Mesendoderm (in vitro differentiated cells): ENCODE measurements at regions not wholly inside any gene's neighbourhood (a gene's known extent, or its start where the extent isn't known, plus 50 kb on each side); places are given as distances from the start of the nearest gene placed in this dataset.

Source experiments
- DNase-seq: peaks from one replicate; pipeline ENCODE4 v3.0.0; 2013
- H2AK5ac ChIP-seq: 2 replicates; pipeline ENCODE4 v1.6.1; 2013; ENCODE audit warnings: low read length, inconsistent platforms
- H2BK120ac ChIP-seq: 2 replicates; pipeline ENCODE4 v1.6.1; 2013; ENCODE audit warnings: low read depth, mild to moderate bottlenecking, low read length, moderate library complexity, mixed read lengths
- H2BK15ac ChIP-seq: replicated peaks from 2 replicates; pipeline ENCODE4 v1.6.1; 2013; ENCODE audit warnings: low read depth, mild to moderate bottlenecking, moderate library complexity
- H2BK5ac ChIP-seq: 2 replicates; pipeline ENCODE4 v1.6.1; 2013; ENCODE audit warnings: low read length, inconsistent platforms
- H3K18ac ChIP-seq: 2 replicates; pipeline ENCODE4 v1.6.1; 2013; ENCODE audit warnings: mild to moderate bottlenecking, low read length, mixed read lengths
- H3K23ac ChIP-seq: one replicate; pipeline ENCODE4 v1.6.1; 2013; ENCODE audit warnings: low read length
- H3K27ac ChIP-seq: 2 replicates; pipeline ENCODE4 v1.5.1; 2013; ENCODE audit warnings: low read depth, mild to moderate bottlenecking, inconsistent platforms, low read length, moderate library complexity
- H3K27me3 ChIP-seq: 2 replicates; pipeline ENCODE4 v1.6.1; 2013; ENCODE audit warnings: low read length, control low read depth, mild to moderate bottlenecking, inconsistent platforms; ENCODE audit not compliant: insufficient read depth, poor library complexity
- H3K36me3 ChIP-seq: 2 replicates; pipeline ENCODE4 v1.6.1; 2013; ENCODE audit warnings: low read length, inconsistent platforms; ENCODE audit not compliant: control insufficient read depth, insufficient read depth
- H3K4ac ChIP-seq: one replicate; pipeline ENCODE4 v1.6.1; 2013; ENCODE audit warnings: low read depth, mild to moderate bottlenecking, low read length, moderate library complexity
- H3K4me1 ChIP-seq: 2 replicates; pipeline ENCODE4 v1.6.1; 2013; ENCODE audit warnings: low read depth, low read length, inconsistent platforms; ENCODE audit not compliant: control insufficient read depth
- H3K4me2 ChIP-seq: 2 replicates; pipeline ENCODE4 v1.6.1; 2013; ENCODE audit warnings: low read length
- H3K4me3 ChIP-seq: 2 replicates; pipeline ENCODE4 v1.5.1; 2013; ENCODE audit warnings: mild to moderate bottlenecking, low read length
- H3K56ac ChIP-seq: one replicate; pipeline ENCODE4 v1.6.1; 2013; ENCODE audit warnings: low read length
- H3K79me1 ChIP-seq: 2 replicates; pipeline ENCODE4 v1.6.1; 2013; ENCODE audit warnings: low read length, inconsistent platforms
- H3K79me2 ChIP-seq: 2 replicates; pipeline ENCODE4 v1.6.1; 2013; ENCODE audit warnings: mild to moderate bottlenecking, low read length; ENCODE audit not compliant: control insufficient read depth, insufficient read depth
- H3K9ac ChIP-seq: 2 replicates; pipeline ENCODE4 v1.6.1; 2013; ENCODE audit warnings: low read length, inconsistent platforms
- H4K5ac ChIP-seq: one replicate; pipeline ENCODE4 v1.6.1; 2013; ENCODE audit warnings: low read length
- H4K8ac ChIP-seq: one replicate; pipeline ENCODE4 v1.6.1; 2013; ENCODE audit warnings: low read depth, mild to moderate bottlenecking, control low read depth, low read length, moderate library complexity
- WGBS: extraction: QIAGEN DNeasy Blood & Tissue Kit; methylation state at CpG from one replicate; pipeline ENCODE4 v1.1.7; 2013; ENCODE audit warnings: low lambda C conversion rate, missing lambda C conversion rate; ENCODE audit not compliant: insufficient coverage; ENCODE audit errors: extremely low coverage; 5-methylcytosine and 5-hydroxymethylcytosine counted together

DNA sequence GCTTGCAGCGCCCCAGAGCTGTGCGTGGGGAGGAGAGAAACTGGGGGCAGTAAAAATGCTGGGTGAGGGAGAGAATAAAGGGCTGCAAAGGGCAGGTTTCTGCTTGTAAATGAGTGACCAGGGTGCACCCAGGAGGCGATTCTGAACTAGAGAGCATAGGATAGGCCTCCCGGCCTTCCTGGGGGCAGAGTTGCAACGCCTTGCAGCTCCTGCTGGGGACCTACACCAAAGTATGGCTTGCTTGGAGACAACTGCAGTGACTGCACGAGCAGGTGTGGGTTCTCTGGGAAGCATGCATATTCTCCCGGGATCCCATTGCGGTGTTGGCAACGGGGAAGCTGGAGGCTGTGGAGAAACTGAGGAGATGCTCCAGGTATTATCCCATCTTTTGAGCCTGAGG, 111.6 kb upstream of the SPACA1 start:
- Histone ChIP-seq H3K56ac (no peak overlapping the region), H4K8ac (no peak overlapping the region), H3K4me3 (no peak overlapping the region), H3K27me3 (no peaks in the 10 kb centered on the region), H2AK5ac (no peak overlapping the region), H3K4me2 (no peak overlapping the region), H3K79me1 (no peaks in the 10 kb centered on the region), H3K23ac (no peak overlapping the region), H3K4me1 (peaks cover 2% of the 10 kb centered on the region), H4K5ac (no peak overlapping the region), H2BK15ac (no peak overlapping the region), H3K79me2 (no peaks in the 10 kb centered on the region), H2BK120ac (no peak overlapping the region), H2BK5ac (no peak overlapping the region), H3K4ac (no peak overlapping the region), H3K36me3 (no peaks in the 10 kb centered on the region), H3K9ac (no peak overlapping the region), H3K27ac (no peak overlapping the region), H3K18ac (no peak overlapping the region)
- DNase-seq, result no peak
- WGBS, result no CpG with 5 or more reads among the region's 9 CpGs

DNA sequence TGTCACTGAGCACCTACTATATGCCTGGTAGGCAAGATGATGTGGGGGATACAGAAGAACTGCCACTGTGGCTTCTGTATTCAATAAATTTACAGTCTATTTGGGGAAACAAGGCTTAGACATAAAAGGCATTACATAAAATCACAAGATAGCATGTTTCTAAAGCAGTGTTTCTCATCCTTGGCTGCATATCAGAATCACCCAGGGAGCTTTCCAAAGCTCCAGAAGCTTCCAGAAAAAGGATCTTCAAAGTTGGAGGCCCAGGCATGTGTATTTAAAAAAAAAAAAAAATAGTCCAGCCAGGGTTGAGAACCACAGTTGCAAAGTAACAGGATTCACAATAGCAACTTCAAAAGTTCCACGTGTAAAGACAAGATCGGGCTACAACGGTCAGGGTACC, 112.4 kb upstream of the SPACA1 start:
- Histone ChIP-seq H2BK15ac (no peak overlapping the region), H3K27me3 (no peaks in the 10 kb centered on the region), H3K79me1 (no peaks in the 10 kb centered on the region), H3K4me3 (no peak overlapping the region), H3K9ac (no peak overlapping the region), H4K5ac (no peak overlapping the region), H3K79me2 (no peaks in the 10 kb centered on the region), H3K4me2 (no peak overlapping the region), H3K4ac (no peak overlapping the region), H3K56ac (no peak overlapping the region), H3K23ac (no peak overlapping the region), H3K27ac (no peak overlapping the region), H2BK5ac (no peak overlapping the region), H2AK5ac (no peak overlapping the region), H4K8ac (no peak overlapping the region), H3K18ac (no peak overlapping the region), H3K36me3 (no peaks in the 10 kb centered on the region), H3K4me1 (peaks cover 2% of the 10 kb centered on the region), H2BK120ac (no peak overlapping the region)
- DNase-seq, result no peak
- no CpG with 5 or more reads among the region's 3 CpGs for WGBS

- Histone ChIP-seq H4K8ac (no peak overlapping the region), H3K4me3 (no peak overlapping the region), H3K79me2 (no peaks in the 10 kb centered on the region), H4K5ac (no peak overlapping the region), H3K27me3 (no peaks in the 10 kb centered on the region), H3K4me1 (peaks cover 2% of the 10 kb centered on the region), H3K4ac (no peak overlapping the region), H3K9ac (no peak overlapping the region), H3K4me2 (no peak overlapping the region), H2BK5ac (no peak overlapping the region), H2BK120ac (no peak overlapping the region), H2AK5ac (no peak overlapping the region), H3K56ac (no peak overlapping the region), H2BK15ac (no peak overlapping the region), H3K23ac (no peak overlapping the region), H3K79me1 (no peaks in the 10 kb centered on the region), H3K27ac (no peak overlapping the region), H3K18ac (no peak overlapping the region), H3K36me3 (no peaks in the 10 kb centered on the region)
- peak; percentile 75 for DNase-seq
- no CpG with 5 or more reads among the region's 5 CpGs for WGBS
Observed at GRCh38 chr6:87932361-87932760, 115.3 kb upstream of the SPACA1 start.

DNA sequence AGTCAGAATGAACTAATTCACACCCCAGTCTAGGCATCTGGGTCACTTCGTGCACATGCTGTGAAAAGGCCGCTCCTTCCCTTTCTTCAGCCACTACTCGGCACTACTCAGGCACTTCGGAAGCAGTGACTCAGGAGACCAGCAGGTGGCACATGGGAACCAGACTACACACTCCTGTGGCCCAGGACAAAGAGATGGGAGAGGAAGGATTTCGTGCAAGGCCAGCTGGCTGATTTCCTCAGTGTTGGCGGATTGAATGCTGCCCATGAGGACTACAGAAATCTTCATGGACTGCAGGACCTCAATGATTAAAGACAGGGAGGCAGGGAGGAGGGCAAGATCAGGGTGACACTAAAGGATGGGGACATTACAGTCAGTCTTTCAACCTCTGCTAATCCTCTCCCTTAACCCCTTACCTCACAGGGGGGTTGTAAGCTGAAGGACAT, 117.8 kb upstream of the SPACA1 start:
- no peak overlapping the region for H3K4ac ChIP-seq
- H4K5ac ChIP-seq, result no peak overlapping the region
- H3K18ac ChIP-seq, result no peak overlapping the region
- no peak overlapping the region for H3K4me2 ChIP-seq
- no peaks in the 10 kb centered on the region for H3K79me2 ChIP-seq
- no peak overlapping the region for H2BK5ac ChIP-seq
- H2AK5ac ChIP-seq, result no peak overlapping the region
- no CpG with 5 or more reads among the region's 6 CpGs for WGBS
- no peak overlapping the region for H2BK15ac ChIP-seq
- H3K56ac ChIP-seq, result peak overlapping the region; percentile 52
- no peak overlapping the region for H3K23ac ChIP-seq
- H3K36me3 ChIP-seq, result no peaks in the 10 kb centered on the region
- no peak overlapping the region for H4K8ac ChIP-seq
- peak overlapping the region; percentile 17 for H3K9ac ChIP-seq
- H3K4me3 ChIP-seq, result no peak overlapping the region
- peaks cover 2% of the 10 kb centered on the region for H3K4me1 ChIP-seq
- H3K27ac ChIP-seq, result no peak overlapping the region
- DNase-seq, result peak; percentile 94
- H3K27me3 ChIP-seq, result no peaks in the 10 kb centered on the region
- H2BK120ac ChIP-seq, result no peak overlapping the region
- no peaks in the 10 kb centered on the region for H3K79me1 ChIP-seq

GRCh38 chr6:87926687-87927086, 121.0 kb upstream of the SPACA1 start:
- Histone ChIP-seq H3K18ac (no peak overlapping the region), H3K4me3 (no peak overlapping the region), H3K9ac (no peak overlapping the region), H3K4ac (no peak overlapping the region), H2AK5ac (no peak overlapping the region), H3K27me3 (no peaks in the 10 kb centered on the region), H4K5ac (no peak overlapping the region), H2BK5ac (no peak overlapping the region), H3K4me1 (no peaks in the 10 kb centered on the region), H3K36me3 (no peaks in the 10 kb centered on the region), H3K27ac (no peak overlapping the region), H2BK15ac (no peak overlapping the region), H3K56ac (no peak overlapping the region), H3K23ac (no peak overlapping the region), H4K8ac (no peak overlapping the region), H3K79me1 (no peaks in the 10 kb centered on the region), H3K4me2 (no peak overlapping the region), H2BK120ac (no peak overlapping the region), H3K79me2 (no peaks in the 10 kb centered on the region)
- WGBS, result no CpG with 5 or more reads among the region's 2 CpGs
- DNase-seq, result no peak

- Histone ChIP-seq H3K79me1 (no peaks in the 10 kb centered on the region), H3K27me3 (no peaks in the 10 kb centered on the region), H3K36me3 (no peaks in the 10 kb centered on the region), H3K23ac (no peak overlapping the region), H3K9ac (no peak overlapping the region), H2BK5ac (no peak overlapping the region), H4K8ac (no peak overlapping the region), H3K4me1 (no peaks in the 10 kb centered on the region), H3K18ac (no peak overlapping the region), H3K4ac (no peak overlapping the region), H3K4me3 (no peak overlapping the region), H2BK15ac (no peak overlapping the region), H2AK5ac (no peak overlapping the region), H3K79me2 (no peaks in the 10 kb centered on the region), H3K4me2 (no peak overlapping the region), H3K56ac (no peak overlapping the region), H4K5ac (no peak overlapping the region), H2BK120ac (no peak overlapping the region), H3K27ac (no peak overlapping the region)
- DNase-seq, result no peak
- WGBS, result no CpG with 5 or more reads among the region's 6 CpGs
Observed at GRCh38 chr6:87926072-87926471, 121.6 kb upstream of the SPACA1 start.
